GM21528 (cell line): ENCODE measurements at regions not wholly inside any gene's neighbourhood (a gene's known extent, or its start where the extent isn't known, plus 50 kb on each side); places are given as distances from the start of the nearest gene placed in this dataset.

Experiments
- ATAC-seq: cut with Tn5 transposase; IDR thresholded peaks from one replicate; pipeline ENCODE4 v1.9.1; 2021; ENCODE audit warnings: mild to moderate bottlenecking, moderate library complexity; ENCODE audit not compliant: unreplicated experiment, low FRiP score

GRCh38 chr7:84638339-84638697 is 443.7 kb upstream of the SEMA3A start:
- ATAC-seq = no peak

DNA sequence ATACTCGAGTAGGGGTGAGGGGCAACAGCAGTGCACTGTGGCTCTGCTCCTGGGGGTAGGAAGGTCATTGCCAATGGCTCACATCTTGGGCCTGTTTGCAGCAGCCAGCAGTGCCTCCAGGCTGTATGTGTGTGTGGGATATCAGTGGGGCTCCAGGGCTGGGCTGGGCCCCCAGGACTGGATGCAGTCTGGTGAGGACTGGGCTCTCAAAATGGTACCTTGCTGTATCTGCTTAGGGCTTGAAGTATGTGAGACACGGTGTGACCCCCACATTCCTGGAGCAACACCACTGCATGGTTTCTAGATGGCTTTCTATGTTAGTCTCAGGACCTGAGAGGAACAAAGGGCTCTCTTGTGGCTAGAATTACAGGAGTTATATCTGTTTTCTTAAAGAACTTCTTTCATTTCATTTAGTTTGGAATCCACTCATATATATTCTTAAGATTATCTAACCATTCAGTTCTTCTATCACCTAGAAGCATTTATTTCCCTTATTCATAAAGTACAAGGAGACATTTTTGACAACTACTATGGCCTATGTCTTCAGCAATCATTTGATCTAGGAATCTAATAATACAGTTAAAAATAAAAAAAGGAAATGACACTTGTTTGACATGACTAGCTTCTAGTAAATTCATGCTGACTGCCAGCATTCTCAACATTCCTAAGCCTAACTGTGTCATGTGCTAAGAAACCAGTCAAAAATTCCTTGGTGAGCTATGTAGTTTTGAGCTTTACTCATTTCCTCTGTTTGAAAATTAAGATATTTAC is 443.2 kb upstream of the SEMA3A start:
- no peak for ATAC-seq

GRCh38 chr7:84631913-84632312 is 437.3 kb upstream of the SEMA3A start:
- ATAC-seq = no peak

GRCh38 chr7:84629640-84630318 is 435.2 kb upstream of the SEMA3A start:
- no peak for ATAC-seq

DNA sequence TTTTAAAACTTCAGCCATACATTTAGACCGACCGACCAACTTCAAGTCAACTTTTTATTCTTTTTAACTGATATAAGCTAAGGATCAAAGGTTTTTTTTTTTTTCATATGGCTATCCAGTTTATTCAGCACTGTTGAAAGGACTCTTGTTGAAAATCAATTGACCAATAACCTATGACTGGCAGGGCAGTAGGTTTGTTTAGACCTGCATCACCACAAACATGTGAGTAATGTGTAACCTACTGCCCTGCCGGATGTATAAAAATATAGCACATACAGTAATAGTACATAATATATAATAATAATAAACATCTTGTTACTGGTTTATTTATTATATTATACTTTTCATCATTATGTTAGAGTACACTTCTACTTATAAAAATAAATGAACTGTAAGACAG is 434.6 kb upstream of the SEMA3A start:
- ATAC-seq = no peak

- no peak for ATAC-seq
These were observed 432.7 kb upstream of the SEMA3A start for GRCh38 chr7:84627250-84627649.

GRCh38 chr7:84624927-84625326 is 430.3 kb upstream of the SEMA3A start:
- ATAC-seq = no peak

GRCh38 chr7:84624527-84624926 is 429.9 kb upstream of the SEMA3A start:
- no peak for ATAC-seq

- no peak for ATAC-seq
These were observed 422.9 kb upstream of the SEMA3A start for GRCh38 chr7:84617265-84618030.

DNA sequence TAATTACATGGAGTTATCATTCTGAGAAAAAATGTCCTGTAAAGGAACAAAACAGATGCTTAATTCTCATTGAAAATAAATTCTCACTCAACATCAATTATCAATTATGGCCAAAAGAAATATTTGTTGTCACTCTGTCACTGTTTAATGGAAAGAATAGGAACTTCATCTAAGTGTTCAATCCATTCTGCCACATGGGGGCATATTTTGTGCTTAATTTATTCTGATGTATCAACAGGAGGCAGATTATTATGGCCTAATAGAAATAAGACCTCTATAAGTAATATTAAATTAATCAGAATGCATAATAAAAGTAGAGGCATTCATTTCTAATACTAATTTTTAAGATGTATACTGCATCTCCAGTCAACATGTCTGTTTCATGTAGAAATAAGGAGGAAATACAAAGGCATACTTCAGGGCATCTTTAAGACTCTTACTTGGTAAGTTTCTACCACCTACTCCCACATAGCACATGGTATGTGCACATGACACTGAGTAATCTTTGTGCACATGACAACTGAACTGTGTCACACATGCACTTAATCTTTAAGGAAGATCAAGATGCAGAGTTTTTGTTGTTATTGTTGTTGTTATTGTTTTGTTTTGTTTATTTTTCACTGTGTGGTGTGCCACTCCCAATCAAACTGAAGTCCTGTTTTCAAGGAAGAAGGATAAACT is 420.4 kb upstream of the SEMA3A start:
- ATAC-seq = no peak

GRCh38 chr7:84612981-84613681 is 418.5 kb upstream of the SEMA3A start:
- ATAC-seq = no peak

- ATAC-seq = no peak
These were observed 416.8 kb upstream of the SEMA3A start for GRCh38 chr7:84611391-84611790.

DNA sequence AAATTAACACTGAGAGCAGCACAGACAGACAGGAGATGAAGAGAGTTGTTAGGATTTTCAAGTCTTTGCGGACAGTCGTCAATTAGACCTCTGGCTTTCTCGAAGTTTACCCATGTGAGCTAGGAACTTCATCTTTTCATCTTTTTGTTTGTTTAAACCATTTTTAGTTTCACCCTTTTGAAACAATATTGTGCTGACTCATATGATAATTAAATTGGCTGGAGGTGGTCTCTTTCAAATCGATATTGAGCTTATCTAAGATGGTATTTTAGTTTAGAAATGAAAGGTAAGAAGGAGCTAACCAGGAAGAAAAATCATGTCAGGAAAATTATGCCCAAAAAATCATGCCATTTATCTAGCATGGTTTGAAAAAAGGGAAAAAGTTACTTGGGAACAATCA is 415.8 kb upstream of the SEMA3A start:
- no peak for ATAC-seq

GRCh38 chr7:84605301-84605700 is 410.7 kb upstream of the SEMA3A start:
- no peak for ATAC-seq

- no peak for ATAC-seq
These were observed 409.0 kb upstream of the SEMA3A start for GRCh38 chr7:84603545-84603944.

DNA sequence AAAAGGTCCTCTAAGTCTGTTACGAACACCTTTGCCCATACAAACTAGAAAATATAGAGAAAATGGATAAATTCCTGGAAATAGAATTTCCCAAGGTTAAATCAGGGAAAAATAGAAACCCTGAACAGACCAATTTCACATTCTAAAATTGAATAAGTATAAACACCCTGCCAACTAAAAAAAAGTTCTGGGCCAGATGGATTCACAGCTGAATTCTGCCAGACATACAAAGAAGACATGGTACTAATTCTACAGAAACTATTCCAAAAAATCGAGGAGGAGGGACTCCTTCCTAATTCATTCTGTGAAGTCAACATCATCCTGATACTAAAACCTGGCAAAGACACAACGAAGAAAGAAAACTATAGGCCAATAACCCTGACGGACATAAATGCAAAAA is 400.4 kb upstream of the SEMA3A start:
- ATAC-seq = no peak

- no peak for ATAC-seq
These were observed 397.3 kb upstream of the SEMA3A start for GRCh38 chr7:84591897-84592296.

DNA sequence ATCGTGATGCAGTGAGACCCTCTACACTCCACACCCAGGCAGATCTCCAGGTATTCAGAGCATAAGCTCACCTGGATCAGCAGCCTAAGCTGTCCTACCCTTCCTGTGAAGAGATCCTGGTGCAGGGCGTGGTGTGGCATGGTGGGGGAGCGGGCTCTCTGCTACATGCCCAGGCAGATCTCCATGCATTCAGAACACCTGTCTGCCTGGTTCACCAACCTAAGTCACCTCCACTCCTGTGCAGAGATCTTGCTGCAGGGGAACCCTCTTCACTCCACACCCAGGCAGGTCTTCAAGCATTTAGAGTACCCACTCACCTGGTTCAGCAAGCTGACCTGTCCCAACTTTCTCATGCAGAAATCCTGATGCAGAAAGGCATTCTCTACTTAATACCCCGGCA is 394.4 kb upstream of the SEMA3A start:
- ATAC-seq = no peak

- ATAC-seq = no peak
These were observed 388.7 kb upstream of the SEMA3A start for GRCh38 chr7:84583331-84583730.

DNA sequence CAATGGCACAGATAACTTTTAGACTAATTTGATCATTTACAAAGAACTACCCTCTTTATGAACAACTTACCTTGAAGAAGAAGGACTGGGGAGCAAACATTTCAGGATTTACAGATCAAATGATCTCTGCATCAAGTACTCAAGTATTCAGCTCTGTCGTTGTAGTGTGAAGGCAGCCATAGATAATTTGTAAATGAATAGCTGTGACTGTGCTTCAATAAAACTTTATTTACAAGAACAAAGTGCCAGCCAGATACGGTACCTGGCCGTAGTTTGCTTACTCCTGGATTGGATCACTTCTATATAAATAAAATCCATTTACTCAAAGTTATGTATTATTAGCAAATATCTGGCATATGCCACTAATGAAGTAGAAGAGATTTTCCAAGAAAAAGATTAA is 388.2 kb upstream of the SEMA3A start:
- no peak for ATAC-seq
